PC-3 (cell line): ENCODE measurements at regions not wholly inside any gene's neighbourhood (a gene's known extent, or its start where the extent isn't known, plus 50 kb on each side); places are given as distances from the start of the nearest gene placed in this dataset.

Experiments
- CTCF ChIP-seq: fragments of 300-600 bp; sonication (generic); conservative IDR thresholded peaks from 2 replicates; pipeline ENCODE4 v1.5.1; 2017; ENCODE audit warnings: antibody characterized with exemption, low read depth, mild to moderate bottlenecking, low read length
- EZH2 ChIP-seq: fragments of 300-600 bp; sonication (generic); IDR thresholded peaks from one replicate; pipeline ENCODE4 v1.6.1; 2017; ENCODE audit warnings: antibody characterized with exemption, mild to moderate bottlenecking, low read length; ENCODE audit not compliant: unreplicated experiment

- no peak for TF ChIP-seq CTCF
- no peak for TF ChIP-seq EZH2
These were observed 51.7 kb upstream of the SATB2 start for GRCh38 chr2:199509403-199509802.
